GF-D8 (cell line): ENCODE measurements at regions not wholly inside any gene's neighbourhood (a gene's known extent, or its start where the extent isn't known, plus 50 kb on each side); places are given as distances from the start of the nearest gene placed in this dataset.
"Not testable (repeated sequence)": the region's sequence is repeated elsewhere in the genome, so short reads cannot be mapped to it uniquely, and the experiment has no call there.

Source experiments
- DNase-seq: peaks from one replicate; lab custom pipeline; 2025; lab: John Stamatoyannopoulos, UW

DNA sequence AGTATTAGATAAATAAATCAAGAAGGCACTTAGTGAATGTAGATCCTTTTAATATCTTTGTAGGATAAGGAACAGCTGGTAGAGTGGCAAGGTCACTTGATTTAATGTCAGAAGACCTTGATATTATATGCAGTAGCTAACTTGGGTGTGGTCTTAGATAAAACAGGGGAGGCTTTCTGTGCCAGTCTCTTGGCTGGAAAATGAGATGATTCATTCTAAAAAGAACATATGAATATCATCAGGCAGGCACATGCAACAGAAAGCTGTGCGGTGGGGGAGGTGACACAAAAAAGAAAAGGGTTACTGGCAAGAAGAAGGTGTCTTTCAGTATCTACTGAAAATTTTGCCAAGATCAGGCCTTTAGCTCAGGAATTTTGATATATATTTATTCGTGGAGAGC is 931.7 kb upstream of the CELF4 start:
- no peak for DNase-seq

DNA sequence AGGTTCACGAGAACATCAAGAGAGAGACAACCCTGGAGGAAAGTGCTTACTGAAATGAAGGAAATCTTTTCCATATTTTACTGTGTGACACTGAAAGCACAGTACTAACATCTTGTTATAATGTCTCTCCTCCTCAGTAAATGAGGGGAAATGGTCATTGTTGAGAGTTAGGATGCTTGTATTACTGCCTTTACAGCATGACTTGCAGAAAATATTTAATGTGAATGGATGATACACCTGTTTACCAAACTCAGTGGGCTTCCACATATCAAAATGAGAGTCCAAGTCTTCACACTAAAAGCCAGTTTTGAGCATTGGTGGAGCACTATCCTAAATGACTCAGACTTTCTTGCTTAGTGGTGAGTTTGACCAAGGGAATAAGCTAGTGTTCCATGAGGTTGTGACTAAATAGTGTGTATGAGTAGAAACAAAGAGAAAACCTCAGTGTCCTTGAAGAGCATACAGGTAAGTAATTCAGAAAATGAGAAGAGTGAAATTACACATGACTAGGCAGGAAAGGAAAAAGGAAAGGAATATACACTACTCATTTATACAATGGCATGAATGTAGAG is 930.7 kb upstream of the CELF4 start:
- DNase-seq: no peak

DNA sequence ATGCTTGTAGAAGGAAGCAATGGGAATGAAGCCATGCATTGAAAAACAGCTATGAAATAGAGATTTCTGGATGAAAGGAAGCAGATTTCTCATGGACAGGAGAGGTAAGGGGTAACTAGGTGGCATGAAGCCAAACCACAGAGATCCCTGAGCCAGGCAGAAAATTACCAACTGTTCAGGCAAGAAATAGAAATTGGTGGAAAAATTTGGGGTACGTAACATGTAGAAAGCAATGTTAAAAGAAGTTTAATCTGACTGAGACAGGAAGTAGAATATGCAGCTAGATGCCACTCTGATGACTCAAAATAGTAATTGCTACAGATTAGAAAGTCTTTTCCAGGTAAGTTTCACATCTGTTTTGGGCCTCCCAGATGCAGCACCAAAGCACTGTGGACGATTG is 928.5 kb upstream of the CELF4 start:
- DNase-seq: no peak

DNA sequence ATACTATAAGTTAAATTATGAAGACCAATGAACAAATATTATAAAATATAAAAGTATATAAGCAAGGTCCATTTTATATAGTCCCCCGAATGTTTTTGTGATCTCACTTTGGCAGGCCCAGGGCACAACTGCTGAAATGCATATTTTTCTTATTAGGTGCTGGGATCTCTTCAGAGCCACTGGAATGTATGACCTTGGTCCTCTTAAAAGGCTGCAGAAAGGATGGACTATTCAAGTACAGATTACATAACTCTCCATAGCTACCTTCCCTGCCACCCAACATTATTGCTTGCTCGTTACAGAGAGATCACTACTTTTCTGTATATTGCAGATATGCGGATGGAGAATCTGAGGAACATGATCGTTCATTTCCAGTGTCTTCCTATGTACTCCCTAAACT is 925.6 kb upstream of the CELF4 start:
- no peak for DNase-seq

DNA sequence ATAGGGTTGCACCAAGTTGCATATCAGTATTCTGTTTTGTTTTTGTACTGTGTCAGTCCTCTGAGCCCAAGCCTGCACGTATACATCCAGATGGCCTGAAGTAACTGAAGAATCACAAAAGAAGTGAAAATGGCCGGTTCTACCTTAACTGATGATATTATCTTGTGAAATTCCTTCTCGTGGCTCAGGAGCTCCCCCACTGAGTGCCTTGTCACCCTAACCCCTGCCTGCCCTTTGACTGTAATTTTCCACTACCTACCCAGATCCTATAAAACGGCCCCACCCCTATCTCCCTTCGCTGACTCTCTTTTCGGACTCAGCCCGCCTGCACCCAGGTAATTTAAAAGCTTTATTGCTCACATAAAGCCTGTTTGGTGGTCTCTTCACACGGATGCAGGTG is 924.1 kb upstream of the CELF4 start:
- not testable (repeated sequence) for DNase-seq

DNA sequence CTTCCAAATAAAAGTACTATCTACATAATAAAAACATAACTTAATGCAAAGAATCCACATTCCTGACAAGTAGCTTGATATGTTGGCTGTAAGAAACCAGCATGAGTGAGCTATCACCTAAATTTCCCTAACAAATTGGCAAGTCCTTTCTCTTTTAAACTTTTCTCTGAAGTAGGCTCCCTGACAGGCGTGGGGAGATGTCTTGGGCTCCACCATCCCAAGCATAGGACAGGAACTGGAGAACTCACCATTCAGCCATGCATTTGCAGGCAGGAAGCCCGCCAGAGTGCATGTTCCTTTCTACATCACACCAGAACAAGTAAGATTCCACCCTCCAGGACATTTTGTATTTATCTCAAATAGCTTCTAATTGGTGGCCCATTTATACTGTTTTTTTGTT is 921.9 kb upstream of the CELF4 start:
- no peak for DNase-seq

DNA sequence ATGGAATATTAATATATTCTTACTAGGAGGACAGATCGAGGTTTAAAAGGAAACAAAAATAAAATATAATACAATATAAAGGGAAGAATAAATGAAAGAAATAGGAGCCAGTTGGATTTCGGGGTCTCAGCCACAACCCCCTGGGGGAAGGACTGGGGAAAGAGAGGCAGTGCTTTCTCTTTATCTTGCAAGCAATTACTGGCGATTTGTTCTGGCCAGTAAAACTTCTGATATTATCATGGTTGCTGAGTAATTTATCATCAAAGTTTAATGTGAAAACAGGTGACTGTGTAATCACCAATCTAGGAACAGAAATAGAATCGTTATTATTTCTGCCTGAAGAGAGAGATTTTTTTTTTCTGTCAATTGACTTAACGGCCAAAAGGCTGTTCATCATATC is 917.7 kb upstream of the CELF4 start:
- no peak for DNase-seq

DNA sequence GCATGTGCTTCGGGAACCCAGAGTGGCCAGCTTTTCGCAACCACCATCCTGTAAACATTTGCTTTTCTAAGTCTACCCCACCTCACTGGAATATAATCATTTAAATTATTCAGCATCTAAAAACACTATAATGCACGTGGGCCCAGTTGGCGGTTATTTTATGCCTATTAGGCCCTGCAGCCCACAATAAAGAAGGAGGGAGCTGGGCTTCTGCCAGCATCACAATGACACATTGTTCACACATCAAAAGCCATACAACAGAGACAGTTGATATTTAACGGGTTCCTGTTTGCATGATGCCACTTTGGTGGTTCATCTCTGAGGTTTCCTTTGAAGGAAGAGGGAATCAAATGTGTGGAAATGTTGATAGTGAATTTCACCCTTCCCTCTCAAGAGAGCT is 916.0 kb upstream of the CELF4 start:
- no peak for DNase-seq

DNA sequence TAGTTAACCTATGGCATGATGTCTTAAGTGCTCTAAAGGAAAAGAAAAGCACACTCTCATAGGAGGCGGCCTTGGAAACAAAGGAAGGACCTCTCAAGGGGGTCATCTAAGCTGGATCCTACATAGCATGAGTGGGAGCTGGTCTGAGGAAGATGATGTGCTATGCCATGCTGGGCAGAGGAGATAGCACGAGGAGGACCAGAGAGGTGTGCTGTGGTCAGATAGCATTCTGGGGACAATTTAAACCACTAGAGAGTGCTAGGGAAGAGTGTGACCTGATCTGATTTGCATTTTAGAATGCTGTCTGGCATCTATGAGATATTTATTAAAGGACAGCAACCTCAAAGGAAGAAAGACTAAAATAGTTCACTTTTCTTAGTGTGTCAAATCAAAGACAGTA is 910.1 kb upstream of the CELF4 start:
- DNase-seq: no peak

DNA sequence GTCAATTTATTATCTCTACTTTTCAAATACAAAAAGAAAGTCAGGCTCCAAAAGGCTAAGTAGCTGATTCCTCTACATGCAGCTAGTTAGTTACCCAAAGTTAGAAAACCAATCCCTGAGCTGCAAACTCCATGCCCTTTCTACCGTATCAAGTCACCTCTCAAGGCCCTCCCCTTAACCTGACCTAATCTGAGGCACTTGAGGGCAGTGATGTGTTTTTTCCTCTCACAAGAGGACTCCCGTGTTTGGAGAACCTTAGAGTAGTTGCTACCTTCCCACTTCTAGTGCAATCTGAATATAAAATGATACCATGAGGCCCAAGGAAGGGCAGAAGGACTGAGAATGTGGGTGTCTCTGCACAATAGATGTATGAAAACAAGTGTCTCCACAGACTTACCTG is 907.9 kb upstream of the CELF4 start:
- no peak for DNase-seq

DNA sequence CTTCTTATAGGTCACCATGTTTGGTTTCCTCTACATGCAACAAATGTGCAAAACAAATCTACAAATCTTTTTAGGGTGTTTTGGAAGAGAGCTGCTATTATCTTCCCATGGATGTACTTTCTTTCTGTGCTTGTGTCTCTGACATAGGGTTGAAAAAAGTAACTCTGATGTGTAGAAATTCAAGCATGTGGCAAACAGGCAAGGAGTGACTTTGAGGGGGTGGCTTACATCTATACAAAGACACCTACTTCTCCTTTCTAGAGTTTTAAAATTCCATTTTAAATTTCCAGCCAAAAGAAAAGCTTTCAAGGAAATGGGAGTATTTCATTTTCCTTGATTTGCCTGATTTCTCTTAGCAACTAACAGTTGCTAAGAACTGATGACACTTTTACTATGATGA is 904.8 kb upstream of the CELF4 start:
- no peak for DNase-seq

DNA sequence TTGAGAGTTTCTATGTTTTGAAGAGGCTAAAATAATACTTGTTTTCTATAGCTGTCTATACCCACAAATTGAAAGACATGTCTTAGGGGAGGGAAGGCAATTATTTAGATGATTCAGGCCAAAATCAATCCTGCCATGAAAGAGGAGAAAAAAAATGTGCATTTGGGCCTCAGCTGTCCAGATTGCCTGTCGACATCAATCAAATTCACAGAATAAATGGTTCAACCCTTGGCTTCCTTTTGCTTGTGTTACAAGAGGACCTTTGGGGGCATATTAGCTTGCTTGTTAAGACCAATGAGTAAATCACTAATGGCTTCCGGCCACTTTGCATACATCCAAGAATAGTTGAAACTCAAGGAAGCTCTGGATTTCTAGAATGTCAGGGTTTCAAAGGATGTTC is 900.8 kb upstream of the CELF4 start:
- DNase-seq: no peak

DNA sequence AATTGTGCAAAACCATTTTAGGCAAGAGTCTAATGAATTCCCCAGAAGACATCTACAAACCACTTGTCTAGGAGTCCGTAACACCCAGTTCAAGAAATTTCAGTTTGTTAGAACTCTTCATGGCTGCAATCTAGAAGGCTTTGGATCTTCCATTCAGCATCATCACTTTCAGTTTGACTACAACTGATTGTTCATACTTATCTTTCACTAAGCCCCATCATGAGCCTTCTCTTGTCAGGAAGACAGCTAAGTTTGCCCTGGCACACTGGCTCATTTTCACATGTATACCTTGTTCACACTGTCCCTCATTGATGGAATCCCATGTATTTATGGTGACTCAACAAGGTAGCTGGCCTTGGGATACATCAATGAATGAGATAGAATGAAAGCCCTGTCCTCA is 898.4 kb upstream of the CELF4 start:
- no peak for DNase-seq

DNA sequence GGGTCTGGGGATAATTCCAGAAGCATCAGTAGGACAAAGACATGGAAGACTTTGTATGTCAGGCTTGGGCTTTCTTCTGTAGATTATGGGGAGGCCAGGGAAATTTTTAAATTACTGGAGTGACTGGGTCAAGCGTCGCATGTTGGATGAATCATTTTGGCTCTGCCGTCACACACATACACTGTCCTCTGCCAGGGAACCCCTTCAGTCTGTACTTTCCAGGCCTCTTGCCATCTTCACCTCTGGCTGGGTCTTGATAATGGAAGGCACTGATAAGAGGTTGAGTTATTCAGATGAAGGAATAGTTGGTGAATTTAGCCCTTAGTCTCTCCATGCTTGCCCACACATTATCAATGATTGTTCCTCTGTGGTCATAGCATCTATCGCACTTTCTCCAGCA is 895.1 kb upstream of the CELF4 start:
- DNase-seq: no peak

DNA sequence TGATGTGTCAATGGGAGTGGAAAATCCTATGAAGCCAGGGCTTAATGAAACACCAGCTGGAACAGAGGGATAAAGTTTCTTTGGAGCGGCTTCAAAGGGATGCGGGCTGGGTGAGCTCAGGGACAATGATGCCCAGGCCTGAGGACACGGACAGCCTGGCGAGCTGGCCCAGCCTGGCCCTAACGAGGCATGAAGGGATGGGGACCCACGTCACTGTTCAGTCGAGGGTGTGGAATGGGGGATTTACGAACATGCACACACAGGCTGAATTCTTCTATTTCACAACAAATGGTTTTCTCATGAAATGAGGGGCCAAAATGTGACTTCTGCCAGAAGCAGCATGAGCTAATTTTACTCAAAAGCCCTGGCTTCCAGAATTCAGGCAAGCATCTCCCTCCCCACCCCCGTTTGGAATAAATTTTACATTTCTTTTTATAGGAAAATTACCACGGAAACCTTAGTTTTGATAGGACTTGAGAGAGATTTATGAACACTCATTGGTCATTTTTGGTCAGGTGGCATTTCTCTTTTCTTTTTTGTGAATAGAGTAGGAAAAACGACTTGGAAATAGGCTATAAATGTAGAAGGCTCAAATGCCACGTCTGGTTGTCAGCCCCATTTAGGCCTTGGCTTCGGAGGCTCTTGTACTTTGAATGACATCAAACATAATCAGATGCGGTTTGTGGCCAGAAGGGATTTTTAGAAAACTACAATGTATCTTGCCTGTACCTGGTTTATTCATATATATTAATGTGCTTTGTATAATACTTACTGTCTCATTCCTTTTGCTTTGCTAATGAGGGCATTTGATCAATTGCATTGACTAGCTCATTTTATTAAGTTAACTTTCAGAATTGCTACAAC is 893.8 kb upstream of the CELF4 start:
- DNase-seq: no peak

DNA sequence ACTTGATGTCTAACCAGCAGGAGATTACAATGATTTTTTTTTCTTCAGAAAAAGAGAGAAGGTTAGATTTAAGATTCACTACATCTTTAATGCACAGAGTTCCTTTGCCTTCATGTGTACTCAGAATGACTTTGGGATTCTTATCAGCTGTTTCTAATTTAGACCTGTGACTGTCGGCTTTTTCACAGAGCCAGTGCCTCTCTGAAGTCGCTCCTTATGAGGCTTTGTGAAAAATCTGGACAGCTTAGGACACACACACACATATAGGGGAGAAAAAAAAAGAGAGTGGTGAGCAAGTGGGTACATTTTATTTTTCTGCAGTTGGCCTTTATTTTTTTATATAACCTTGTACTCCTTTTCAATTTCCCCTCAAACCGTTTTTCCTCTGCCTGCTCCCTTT is 893.1 kb upstream of the CELF4 start:
- DNase-seq: no peak

DNA sequence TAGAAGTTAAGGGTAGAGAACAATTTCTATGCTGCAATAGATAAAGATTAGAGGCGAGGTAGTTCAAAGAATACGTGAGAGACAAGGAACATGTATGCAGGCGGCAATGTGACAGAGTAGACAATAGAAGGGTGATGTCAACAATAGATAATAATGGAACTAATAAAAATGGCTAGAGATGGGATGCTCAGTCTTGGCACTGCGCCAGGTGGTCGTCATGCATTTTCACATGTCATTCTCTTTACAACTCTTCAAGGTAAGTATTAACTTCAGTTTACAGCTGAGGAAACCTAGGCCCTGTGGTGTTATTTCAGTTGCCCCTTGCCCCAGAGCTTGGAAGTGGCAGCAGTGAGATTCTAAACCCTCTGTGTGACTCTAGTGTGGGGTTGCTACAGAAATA is 890.7 kb upstream of the CELF4 start:
- no peak for DNase-seq

DNA sequence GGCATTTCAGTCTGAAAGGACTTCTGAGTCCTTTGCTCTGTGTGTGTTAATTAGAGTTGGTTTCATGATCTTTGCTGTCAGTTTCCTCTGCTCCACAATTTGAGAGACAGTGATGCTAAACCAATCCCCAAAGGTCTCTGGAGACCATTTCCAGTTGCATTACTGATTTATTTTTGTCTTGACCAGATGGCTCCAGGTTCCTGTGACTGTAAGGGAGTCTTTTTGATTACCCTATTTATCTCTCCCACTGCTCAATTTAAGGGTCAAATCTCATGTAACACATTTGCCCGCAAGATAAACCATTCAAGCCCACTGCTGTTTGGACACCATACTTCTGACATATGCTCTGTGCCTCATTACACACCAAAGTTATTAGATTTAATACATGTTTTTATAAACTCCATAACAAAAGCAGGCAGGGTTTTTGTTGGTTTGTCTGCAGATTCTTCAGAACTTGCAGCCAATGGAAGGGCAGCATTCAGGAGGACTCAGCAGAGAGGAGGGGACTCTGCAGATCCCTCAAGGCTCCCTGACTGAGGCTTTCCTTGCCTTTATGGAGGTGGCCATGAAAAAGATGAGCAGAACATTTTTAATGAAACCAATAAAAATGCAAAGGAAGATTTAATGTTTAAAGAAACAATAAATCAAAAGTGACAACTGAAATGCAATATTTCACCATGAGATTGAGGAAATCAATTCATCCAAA is 889.3 kb upstream of the CELF4 start:
- DNase-seq: no peak

DNA sequence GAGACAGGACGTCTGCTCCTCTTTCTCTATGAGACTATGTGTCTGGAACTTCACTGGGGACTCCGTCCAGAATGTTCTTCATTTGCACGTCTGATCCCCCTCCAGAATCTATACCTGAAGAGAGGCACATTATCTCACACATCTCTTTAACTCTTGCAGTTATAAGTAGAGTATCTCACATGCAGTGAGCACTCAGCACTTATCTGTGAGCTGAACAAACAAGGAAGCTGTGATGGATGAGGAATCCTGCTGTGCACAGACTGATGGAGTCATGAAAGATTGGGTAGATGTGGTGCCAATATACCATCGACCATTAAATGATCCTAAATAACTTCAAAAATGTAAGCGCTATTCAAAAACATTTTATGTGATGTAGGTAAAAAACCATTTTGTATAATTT is 888.3 kb upstream of the CELF4 start:
- DNase-seq: no peak

DNA sequence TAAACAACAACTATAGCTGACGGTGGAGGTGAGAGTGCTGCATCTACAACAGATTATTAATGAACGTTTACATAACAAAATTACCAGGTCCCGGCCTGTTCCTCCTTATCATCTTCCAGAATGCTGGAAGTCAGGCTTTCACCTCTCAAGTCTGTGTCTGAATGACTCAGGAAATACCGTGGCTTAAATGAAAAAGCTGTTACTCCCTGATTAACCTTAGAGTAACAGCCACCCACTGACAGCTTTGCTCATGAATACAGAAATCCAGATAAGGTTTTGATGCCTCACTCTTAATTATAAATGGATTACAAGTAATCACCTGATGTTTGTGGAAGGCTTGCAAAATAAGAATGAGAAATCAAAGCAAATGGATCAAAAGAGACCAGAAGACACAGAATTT is 885.3 kb upstream of the CELF4 start:
- DNase-seq: no peak

DNA sequence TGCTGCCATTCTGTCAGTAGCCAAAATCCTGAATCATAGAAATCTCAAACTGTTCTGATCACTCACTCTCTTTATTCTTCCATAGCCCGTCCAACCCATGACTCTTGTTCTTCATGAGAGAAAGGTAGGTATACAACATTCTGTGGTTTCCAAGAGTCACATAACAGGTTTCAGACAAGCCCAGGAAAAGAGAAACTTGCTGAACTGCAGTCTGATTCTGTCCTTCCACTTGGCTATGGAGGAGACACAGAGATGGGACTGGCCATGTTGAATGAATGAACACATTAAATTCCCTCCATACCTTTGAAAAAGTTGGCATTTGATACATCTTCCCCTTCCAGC is 880.2 kb upstream of the CELF4 start:
- DNase-seq: no peak

DNA sequence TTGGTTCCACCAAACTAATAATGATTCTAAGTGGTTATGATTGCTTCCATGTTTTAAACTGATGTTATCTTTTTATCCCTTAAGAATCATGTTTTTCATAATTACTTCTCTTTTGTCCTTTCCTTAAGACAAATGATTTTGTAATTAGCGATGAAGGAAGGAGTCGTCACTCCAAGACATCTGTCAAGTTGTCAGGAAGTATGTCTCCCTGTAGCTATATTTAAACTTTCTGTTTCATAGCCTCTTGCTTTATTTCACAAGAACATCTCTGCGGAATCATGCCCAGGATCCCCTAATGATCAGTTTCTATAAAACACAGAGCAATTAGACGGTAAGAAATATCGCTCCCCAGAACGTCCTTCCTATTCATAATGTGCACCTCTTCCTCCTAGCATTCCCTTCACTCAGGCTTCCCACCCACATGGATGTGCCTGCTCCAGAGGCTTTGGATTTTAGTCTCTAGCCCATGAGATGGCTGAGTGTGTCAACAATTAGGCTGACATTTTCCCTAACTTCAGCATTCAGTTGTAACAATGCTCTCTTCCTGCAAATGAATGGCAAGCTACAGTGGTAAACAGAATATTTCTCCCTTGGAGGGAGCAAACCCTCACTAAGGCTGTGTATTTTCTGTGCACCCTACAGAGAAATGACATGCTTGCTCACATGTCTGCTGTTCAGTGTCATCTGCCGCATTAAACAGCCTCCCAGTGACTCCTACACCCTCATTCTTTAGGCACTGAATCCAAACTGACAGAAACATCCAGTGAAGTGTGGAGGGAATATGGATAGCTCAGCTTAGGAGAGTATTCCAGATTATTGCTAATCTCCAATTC is 879.6 kb upstream of the CELF4 start:
- DNase-seq: no peak

DNA sequence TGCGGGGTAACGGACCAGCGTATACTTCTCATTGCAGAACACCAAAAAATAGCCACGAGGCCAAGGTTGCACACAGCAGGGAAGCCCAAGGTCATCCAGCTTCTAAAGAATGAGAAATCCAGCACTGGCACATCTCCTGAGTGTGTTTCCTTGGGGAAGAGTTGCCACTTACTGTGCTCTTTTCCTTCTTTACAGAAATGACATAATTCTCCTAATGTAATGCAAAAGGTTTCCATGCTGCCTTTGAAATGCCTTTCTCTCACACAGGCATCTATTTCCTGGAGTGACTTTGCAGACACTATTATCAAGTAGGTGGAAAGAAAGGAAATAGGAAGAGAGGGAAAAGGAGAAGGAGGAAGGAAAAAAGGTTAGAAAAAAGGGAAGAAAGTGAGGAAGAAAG is 862.1 kb upstream of the CELF4 start:
- DNase-seq: no peak
